DMS153 (cell line): ENCODE measurements at regions not wholly inside any gene's neighbourhood (a gene's known extent, or its start where the extent isn't known, plus 50 kb on each side); places are given as distances from the start of the nearest gene placed in this dataset.

Source experiments
- DNase-seq: peaks from one replicate; lab custom pipeline; 2025; lab: John Stamatoyannopoulos, UW

DNA sequence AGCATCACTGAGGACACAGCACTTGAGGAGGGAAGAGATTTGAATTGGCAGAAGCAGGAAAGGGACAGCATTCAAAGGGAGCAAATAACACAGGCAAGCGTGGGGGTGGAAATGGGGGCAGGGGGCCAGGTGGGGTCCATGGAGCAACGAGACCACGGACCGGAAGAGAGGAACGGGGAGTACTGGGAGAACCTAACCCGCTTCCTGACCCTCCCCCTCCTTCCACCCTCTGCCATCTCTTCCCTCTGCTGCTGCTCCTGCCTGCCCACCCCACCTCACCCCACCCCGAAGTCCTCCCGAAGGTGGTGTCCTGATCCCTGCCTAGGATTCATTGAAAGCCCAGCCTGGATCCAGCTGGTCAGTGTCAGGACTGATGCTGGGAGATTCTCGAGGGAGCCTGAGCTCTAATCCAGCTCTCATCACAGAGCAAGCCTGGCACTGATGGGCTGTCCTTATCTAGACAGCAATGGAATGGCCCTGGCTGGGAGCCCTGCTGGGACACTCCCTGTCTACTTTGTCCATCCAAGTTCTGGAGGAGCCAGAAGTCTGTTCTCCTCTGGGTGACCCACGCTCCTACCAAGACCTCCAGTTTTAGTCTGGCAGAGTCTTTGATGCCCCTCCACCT is 105.0 kb downstream of the TRIM29 start:
- DNase-seq: no peak

DNA sequence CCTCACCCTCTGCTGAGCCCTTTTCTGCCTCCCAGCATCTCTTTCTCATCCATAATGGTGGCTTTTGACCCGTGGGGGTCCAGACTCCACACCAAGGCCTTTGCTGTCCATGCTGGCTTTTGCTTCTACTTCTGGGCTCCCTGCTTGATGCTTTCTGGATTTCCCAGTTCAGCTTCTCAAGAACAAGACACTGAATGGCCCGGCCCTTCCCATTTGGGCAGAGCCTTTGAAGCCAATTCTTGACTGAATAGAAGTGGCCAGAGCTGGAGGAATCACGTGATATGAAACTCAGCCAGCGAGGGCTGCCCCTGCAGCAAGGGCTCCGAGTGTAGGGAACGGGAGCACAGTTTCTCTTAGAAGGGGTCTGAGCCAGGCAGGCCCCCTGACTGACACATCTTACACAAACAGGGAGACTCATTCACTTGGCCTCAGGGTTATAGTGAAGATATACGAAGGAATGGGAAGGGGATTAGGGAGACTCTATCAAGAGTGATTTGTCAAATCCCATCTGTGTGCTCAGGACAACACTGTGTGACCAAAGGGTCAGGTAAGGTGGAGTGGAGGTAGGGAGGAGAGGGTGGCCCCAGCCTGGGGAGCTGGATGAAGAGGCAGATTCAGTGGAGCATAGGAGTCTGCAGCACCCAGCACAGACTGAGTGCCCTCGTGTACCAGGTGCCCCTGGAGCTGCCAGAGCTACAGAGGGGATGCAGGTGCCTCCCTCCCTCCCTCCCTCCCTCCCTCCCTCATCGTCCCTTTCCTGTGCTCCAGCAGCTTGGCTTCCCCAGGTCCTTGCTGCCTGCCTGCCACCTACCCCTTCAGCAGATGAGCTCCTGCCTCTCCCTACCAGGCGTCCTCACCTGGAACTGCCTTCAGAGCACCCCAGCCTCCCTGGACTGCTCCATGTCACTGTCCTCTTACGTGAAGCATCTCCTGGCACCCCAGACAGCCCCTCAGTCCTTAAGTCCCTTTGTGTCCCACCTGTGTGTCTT is 106.0 kb downstream of the TRIM29 start:
- DNase-seq: no peak

DNA sequence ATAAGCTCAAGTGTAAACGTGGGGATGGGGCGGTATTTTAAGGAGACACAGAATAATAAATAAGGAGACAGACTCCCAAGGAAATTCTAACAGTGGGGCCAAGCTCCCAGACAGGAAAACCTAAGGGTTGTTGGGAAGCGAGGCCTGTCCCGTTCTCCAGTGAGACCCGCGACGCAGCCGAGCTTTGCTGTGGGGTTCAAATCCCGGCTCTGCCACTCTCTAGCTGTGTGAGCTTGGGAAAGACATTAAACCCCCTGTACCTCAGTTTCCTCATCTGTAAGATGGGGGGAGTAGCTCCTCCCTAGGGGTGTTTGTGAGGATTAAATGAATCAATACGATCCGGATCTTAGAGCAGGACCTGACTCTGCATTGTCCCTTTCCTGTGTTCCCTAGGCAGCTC is 106.8 kb downstream of the TRIM29 start:
- no peak for DNase-seq

DNA sequence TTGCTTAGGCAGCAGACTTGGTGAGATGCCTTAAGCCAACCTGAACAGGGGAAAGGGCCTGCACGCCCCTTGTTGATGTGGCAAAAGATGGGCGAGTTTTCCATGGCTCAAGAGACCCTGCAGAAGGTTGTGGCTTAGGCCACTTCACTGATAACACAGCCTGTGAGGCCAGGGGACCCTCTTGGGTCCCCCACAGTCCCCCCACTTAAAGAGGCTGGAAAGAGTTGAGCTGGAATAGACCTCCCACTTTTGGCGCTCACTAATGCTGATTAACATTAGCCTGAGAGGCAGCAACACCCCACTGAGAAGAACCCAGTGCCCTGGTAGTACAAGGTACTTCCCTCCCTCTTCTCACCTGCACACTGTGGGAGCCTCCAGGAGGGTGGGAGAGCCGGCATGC is 107.5 kb downstream of the TRIM29 start:
- DNase-seq: no peak

DNA sequence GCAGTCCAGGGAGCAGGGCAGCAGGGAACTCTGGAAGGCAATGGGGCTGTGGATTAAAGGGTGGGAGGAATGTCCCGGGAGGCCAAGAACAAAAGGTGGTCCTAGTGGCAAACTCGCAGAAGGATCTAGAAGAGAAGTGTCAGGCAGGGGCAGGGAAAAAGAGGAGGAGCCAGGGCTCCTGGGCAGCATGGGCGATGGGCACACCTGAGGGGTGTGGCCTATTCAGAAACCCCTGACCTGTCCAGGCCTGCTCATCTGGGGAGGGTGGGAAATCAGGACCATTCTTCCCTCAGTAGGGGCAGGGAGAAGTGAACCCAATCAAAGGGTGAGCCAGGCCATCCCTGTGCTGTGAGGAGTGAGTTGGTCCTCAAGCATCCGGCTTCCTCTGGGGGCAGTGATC is 108.6 kb downstream of the TRIM29 start:
- no peak for DNase-seq

DNA sequence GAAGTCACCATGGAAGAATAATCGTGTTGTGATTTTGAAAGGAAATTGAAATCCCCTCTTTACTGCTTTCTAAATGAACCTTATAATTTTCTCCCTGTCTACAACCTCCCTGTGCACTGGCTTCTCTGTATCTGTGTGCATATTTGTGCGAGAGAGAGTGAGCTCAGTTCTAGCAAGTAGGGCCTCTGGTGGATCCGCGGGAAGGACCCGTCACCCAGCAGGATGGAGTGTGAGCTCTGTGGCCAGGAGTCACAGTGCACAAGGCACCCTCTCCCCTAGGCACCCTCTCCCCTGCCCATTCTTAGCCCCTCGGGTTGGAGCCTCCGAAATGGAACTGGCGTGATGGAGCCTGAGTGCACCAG is 109.0 kb downstream of the TRIM29 start:
- DNase-seq: no peak

DNA sequence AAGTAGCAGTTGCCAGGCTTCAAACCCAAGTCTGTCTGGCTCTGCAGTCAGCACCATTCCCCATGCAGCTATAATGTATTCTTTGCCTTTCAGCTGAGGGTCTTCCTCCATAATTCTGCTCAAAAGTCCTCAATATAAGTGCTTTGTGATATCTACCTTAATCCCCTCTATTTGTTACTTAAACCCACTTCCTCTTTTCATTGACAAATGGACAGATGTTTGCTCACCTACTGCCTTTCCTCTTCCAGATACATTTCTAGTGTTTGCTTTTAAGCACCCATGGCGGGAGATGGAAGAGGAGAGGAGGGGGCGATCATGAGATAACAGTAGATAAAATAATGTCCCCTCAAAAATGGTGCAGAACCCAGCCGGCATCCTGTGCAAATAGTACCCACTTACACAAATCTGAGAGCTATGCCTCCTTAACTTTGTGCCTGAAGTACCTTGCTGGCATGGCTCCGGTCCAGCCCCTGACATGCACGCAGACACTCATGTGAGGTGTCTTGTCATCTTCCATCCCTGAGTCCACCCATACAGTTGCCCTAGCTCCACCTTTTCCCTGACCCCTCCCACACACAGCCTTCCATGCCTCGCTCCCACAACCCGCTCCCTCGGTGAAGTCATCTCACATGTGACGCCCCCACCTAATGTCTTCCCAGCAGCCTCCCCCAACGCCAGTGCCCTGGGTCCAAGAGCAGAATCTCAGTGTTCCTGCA is 109.6 kb downstream of the TRIM29 start:
- peak; percentile 24 for DNase-seq

DNA sequence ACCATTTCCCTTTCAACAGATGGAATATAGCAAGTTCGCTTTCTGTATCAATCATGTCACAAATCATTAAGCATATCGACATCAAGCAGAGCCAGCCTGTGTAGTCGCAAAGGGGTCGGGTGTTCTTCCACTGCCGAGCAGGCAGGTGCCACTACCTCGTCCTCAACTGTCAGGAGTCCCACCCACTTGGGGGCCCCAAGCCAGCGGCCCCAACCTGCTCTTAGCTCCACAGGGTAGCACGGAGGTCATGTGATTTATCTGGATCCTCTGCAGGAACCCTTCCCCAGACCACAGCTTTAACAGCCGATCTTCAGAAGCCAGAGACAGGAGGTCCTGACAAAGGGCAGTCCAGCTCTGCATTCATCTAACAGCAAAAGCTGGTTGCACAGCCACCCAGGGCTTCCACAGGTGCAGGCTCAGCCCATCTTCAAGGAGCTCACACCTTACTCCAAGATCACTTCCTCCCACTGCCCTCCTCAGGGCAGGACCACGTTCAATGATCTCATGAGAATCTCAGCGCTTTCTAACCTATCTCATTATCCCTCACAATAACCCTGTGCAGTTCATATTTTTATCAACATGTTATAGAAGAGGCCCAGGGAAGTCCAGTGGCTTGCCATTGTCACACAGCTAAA is 110.2 kb downstream of the TRIM29 start:
- no peak for DNase-seq

DNA sequence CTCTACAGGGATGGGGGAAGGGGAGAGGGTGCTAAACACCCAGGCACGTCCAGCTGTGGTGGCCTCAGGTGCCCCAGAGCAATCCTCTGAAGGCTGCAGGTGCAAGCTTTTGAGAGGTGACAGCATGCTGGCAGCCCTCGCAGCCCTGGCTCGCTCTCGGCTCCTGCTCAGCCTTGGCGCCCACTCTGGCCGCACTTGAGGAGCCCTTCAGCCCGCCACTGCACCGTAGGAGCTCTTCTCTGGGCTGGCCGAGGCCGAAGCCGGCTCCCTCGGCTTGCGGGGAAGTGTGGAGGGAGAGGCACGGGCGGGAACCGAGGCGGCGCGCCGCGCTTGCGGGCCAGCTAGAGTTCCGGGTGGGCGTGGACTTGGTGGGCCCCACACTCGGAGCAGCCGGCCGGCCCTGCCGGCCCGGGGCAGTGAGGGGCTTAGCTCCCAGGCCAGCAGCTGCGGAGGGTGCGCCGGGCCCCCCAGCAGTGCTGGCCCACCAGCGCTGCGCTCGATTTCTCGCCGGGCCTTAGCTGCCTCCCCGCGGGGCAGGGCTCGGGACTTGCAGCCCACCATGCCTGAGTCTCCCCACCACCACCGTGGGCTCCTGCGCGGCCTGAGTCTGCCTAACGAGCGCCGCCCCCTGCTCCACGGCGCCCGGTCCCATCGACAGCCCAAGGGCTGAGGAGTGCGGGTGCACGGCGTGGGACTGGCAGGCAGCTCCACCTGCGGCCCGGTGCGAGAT is 112.1 kb downstream of the TRIM29 start:
- no peak for DNase-seq

DNA sequence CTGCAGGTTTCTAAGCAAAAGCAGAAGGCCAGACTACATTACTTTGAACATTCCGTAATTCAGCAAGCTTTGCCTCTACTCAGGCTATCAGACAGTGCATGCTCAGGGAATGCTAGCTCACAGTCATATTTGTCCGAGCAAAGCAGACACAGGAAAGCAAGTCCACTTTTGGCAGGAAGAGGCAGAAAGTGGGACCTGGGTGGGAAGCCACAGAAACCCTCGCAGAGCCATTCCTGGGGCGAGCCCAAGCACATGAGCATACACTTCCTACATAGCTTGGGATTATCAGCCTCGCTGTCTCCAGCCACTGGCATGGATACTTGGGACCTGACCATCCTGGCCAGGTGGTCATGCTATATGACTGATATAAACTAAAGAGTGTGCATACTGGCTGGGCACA is 113.3 kb downstream of the TRIM29 start:
- no peak for DNase-seq

DNA sequence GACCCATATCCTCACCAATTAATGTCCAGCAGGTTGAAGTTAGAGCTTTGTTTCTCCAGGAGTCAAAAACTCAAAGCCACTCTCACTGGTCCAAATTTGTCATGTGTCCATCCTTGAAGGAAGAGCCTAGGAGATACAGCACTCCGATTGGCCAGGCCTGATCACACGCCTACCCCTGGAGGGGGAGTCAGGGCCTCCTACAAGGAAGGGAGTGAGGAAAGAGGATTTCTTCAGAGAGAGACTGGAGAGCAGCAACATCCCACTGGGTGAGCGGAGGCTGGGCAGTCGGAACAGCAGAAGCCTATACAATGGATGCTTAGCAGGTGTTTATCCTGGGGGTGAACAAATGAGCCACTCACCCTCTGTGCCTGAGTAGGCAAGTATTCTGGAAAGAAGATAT is 113.9 kb downstream of the TRIM29 start:
- DNase-seq: no peak

DNA sequence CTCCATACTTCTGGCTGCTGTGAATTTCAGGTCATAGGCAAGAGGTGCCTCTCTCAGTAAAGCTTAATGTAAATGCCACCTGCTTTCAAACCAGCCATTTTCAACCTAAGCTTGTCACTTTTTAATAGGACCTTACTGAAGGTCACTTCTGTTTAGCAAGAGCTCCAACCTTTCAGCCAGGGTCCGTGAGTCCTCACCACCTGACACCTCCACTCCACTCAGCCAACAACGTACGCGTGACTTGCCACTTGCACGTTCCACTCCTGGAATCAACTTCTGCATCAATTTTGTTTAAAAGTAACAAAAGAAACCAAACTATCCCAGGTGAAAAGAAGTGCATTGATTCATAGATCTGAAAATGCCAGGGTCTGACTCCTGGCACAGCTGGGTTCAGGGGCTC is 114.4 kb downstream of the TRIM29 start:
- no peak for DNase-seq

DNA sequence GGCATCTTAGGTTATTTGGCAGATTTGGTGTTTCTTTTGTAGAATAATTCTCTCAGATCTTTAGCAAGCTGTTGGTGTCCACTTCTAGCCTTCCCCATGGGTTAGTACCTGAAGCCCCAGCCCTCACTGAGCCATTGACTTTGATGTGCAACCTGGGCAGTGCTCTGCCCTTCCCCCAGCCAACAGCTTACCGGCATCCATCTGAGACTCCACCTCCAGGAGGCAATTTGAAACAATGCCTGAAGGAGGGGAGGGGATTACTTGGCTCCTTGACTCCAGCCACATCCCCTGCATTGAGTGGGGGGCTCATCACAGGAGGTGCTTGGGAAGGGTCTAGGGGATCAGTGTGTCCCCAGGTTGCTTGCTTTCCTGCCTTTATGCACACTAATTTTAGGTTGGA is 114.8 kb downstream of the TRIM29 start:
- no peak for DNase-seq

DNA sequence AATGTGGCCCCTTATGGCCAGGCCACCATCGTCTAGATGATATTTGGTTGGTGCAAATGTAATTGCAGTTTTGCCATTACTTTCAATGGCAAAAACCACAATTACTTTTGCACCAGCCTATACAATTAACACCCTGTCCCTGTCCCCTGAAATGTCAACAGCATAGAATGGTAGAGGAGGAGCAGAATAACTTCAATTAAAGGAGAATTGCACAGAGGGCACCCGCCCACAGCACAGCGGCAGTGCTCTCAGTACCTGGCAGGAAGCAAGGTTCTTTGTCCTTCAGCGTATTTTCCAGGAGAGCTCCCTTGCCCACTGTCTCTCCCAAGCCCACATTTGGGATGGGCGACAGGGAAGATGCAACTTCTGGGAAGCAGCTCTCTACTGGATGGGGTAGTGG is 115.3 kb downstream of the TRIM29 start:
- DNase-seq: no peak

DNA sequence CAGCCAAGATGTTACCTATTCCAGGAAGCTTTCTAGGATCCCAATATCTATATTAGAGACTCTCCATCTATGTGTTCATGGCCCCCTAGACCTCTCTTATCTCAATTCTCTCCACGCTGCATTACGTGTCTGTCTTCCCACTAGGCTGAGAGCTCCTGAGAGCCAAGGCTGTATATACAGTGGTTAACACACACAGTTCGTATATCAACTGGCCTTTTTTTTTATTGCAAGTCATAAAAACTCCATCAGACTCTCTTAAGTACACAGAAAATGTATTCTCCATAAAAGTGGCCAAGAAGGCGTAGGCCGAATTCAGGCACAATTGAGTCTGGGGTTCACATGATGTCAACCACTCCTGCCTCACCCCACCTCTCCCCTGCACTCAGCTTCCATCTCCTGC is 115.9 kb downstream of the TRIM29 start:
- no peak for DNase-seq

DNA sequence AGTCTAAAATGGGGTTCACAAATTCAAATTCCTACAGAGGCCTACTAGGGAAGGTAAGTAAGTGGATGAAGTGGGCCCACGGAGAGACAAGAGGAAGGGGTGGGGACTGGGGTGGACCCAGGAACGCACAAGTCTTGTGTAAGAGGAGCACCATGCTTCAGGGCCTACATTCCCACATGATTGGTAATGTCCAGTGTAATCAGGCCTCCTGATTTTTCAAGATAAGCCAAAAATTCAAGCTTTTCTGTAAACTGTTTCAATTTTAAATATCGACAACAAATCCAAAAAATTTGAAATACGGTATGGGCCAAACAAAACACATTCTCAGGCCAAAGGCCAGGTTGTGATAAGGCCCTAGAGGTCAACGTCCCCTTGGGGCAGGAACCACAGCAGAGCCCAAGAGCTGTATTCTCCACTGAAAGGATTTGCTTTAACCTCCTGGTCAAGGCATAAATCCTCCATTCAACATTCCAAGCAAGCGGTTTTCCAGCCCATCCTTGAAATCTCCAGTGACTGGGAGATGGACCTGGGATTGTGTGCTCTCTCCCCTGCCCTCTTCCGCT is 116.4 kb downstream of the TRIM29 start:
- no peak for DNase-seq

DNA sequence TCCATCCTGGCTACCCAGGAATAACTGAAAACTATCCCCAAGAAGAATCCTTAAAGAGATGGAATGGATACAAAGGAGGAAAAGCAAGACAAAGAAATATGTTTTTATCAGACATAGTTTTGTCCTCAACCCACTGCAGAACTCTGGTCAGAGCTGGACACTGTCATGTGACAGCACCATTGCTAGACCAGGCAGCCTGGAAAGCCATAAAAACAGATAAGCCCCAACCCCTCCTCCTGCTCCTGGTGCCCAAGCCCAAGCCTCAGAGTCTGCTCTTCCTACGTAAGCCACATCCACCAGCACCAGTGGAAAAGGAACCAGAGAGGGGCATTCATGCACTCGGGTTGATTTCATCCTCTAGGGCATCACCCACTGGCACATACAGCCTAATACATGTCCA is 116.9 kb downstream of the TRIM29 start:
- no peak for DNase-seq

DNA sequence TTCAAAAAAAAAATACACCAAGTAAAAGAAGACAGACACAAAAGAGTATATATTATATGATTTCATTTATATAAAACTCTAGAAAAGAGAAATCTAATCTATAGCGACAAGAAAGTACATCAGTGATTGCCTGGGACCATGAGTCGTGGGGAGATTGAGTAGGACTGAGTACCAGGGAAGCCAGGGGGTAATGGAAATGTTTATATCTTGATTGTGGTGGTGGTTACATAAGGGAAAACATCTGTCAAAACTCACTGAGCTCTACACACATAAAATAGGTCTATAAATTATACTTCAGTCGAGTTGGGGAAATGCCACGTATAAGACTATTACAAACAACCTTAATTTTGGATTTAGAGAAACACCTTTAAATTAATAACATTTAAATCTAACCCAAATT is 117.4 kb downstream of the TRIM29 start:
- DNase-seq: no peak

DNA sequence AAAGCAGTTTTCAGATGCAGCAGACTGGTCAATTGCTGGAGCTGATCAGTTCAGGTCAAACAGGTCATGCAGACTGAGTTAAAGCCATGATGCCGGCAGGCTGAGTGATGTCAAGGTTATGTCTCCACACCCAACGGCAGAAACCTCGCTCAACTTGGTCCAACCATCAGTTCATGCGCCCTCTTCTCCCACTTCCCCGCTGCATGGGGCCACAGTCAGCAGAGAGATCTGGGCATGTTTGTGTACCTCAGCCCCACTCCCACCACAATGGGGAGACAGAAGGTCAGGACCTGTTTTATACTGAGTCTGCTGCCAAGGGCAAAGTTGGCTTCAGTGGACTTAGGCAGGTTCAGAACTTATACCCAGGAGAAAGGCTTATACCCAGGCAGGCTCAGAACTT is 118.7 kb downstream of the TRIM29 start:
- no peak for DNase-seq

DNA sequence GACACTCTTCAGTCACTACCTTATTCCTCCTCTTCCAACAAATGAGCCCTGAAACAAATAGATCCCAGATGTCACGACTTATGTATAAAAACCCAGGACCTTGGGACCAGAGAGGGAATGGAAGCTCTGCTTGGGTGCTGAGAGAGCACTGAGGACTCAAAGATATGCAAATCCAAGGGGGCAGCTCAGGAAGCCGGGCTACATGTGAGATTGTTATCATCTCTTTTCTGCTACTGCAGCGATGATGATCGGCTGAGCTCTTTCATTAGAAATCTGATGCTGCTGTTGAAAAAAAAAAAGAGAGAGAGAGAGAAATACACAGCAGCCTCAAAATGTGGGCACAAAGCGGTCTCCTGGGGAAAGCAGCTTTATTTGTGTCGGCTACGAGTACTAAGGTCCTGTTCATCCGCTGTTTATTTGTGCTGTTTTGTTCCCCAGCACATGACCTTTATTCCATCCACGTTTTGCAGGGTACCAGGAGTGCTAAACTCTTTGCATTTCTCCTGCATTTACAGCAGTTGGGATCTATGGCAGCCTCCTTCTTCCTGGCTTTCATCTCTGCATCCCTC is 120.2 kb downstream of the TRIM29 start:
- DNase-seq: peak; percentile 38
